Neuronal stem cell (in vitro differentiated cells): ENCODE measurements at regions not wholly inside any gene's neighbourhood (a gene's known extent, or its start where the extent isn't known, plus 50 kb on each side); places are given as distances from the start of the nearest gene placed in this dataset. TPM values are rescaled to one million over a fixed set of nuclear protein-coding genes. Genes with fewer than 3 reads are reported as not detected.
"Not testable (repeated sequence)": the region's sequence is repeated elsewhere in the genome, so short reads cannot be mapped to it uniquely, and the experiment has no call there.

ENCODE experiments used
- DNase-seq: peaks from one replicate; pipeline ENCODE4 v3.0.0-alpha.2; 2013; ENCODE audit warnings: low spot score
- H2AFZ ChIP-seq: one replicate; pipeline ENCODE4 v1.6.1; 2013; ENCODE audit warnings: mild to moderate bottlenecking, low read length, inconsistent platforms
- H2AK5ac ChIP-seq: 2 replicates; pipeline ENCODE4 v1.6.1; 2013; ENCODE audit warnings: low read depth, mild to moderate bottlenecking, inconsistent platforms, low read length, moderate library complexity, mixed read lengths
- H2BK120ac ChIP-seq: 2 replicates; pipeline ENCODE4 v1.6.1; 2013; ENCODE audit warnings: low read depth, mild to moderate bottlenecking, inconsistent platforms, low read length, moderate library complexity, mixed read lengths
- H2BK12ac ChIP-seq: one replicate; pipeline ENCODE4 v1.6.1; 2013; ENCODE audit warnings: low read length, inconsistent platforms
- H2BK15ac ChIP-seq: 2 replicates; pipeline ENCODE4 v1.6.1; 2013; ENCODE audit warnings: mild to moderate bottlenecking, low read length, inconsistent platforms, mixed read lengths
- H2BK5ac ChIP-seq: one replicate; pipeline ENCODE4 v1.6.1; 2013; ENCODE audit warnings: inconsistent platforms, mild to moderate bottlenecking, low read length, moderate library complexity
- H3K14ac ChIP-seq: one replicate; pipeline ENCODE4 v1.6.1; 2013; ENCODE audit warnings: low read length, inconsistent platforms
- H3K18ac ChIP-seq: 2 replicates; pipeline ENCODE4 v1.6.1; 2013; ENCODE audit warnings: low read length, inconsistent platforms
- H3K23ac ChIP-seq: 2 replicates; pipeline ENCODE4 v1.6.1; 2013; ENCODE audit warnings: low read depth, mild to moderate bottlenecking, mixed read lengths, low read length, inconsistent platforms; ENCODE audit not compliant: poor library complexity
- H3K27ac ChIP-seq: replicated peaks from 3 replicates; pipeline ENCODE4 v1.5.1; 2013; ENCODE audit warnings: low read length, inconsistent platforms
- H3K27me3 ChIP-seq, 3 experiments: 2 replicates each; pipeline ENCODE4 v1.6.1; 2013; ENCODE audit warnings: low read length in 3 of 3, mild to moderate bottlenecking in 2 of 3, inconsistent platforms in 1 of 3, low read depth in 1 of 3, mixed read lengths in 1 of 3, moderate library complexity in 1 of 3; ENCODE audit not compliant: control insufficient read depth in 3 of 3, insufficient read depth in 3 of 3
- H3K36me3 ChIP-seq, 2 donors: replicated peaks in 1 of 2; 2 replicates each; pipeline ENCODE4 v1.6.1; 2013; ENCODE audit warnings: low read length in 2 of 2; ENCODE audit not compliant: control insufficient read depth in 2 of 2, insufficient read depth in 2 of 2
- H3K4ac ChIP-seq: 2 replicates; pipeline ENCODE4 v1.6.1; 2013; ENCODE audit warnings: inconsistent platforms, mild to moderate bottlenecking, low read length, moderate library complexity
- H3K4me1 ChIP-seq, 2 donors: 1 replicate in 1 of 2; 2 replicates in 1 of 2; pipeline ENCODE4 v1.6.1; 2013; ENCODE audit warnings: low read length in 2 of 2, low read depth in 1 of 2; ENCODE audit not compliant: control insufficient read depth in 2 of 2, insufficient read depth in 1 of 2
- H3K4me2 ChIP-seq: one replicate; pipeline ENCODE4 v1.6.1; 2013; ENCODE audit warnings: mild to moderate bottlenecking, low read length, inconsistent platforms; ENCODE audit not compliant: insufficient read depth, poor library complexity, severe bottlenecking
- H3K4me3 ChIP-seq, 2 donors: 2 replicates each; pipeline ENCODE4 v1.5.1; 2013; ENCODE audit warnings: low read length in 2 of 2, mild to moderate bottlenecking in 2 of 2, inconsistent platforms in 1 of 2, moderate library complexity in 1 of 2
- H3K79me1 ChIP-seq: one replicate; pipeline ENCODE4 v1.6.1; 2013; ENCODE audit warnings: low read depth, mild to moderate bottlenecking, inconsistent platforms, low read length, moderate library complexity
- H3K9ac ChIP-seq: one replicate; pipeline ENCODE4 v1.6.1; 2013; ENCODE audit warnings: mild to moderate bottlenecking, low read depth, low read length, inconsistent platforms; ENCODE audit not compliant: poor library complexity
- H3K9me3 ChIP-seq, 2 donors: replicated peaks in 1 of 2; 2 replicates each; pipeline versions ENCODE3 to v1.6.1; 2013; ENCODE audit warnings: low read length in 2 of 2, mild to moderate bottlenecking in 2 of 2, inconsistent platforms in 1 of 2, low read depth in 1 of 2, mixed read lengths in 1 of 2, moderate library complexity in 1 of 2; ENCODE audit not compliant: control insufficient read depth in 2 of 2, insufficient read depth in 1 of 2
- H4K8ac ChIP-seq: one replicate; pipeline ENCODE4 v1.6.1; 2013; ENCODE audit warnings: low read depth, mild to moderate bottlenecking, inconsistent platforms, low read length, moderate library complexity
- H4K91ac ChIP-seq: one replicate; pipeline ENCODE4 v1.6.1; 2013; ENCODE audit warnings: low read length, low read depth, mild to moderate bottlenecking, inconsistent platforms; ENCODE audit not compliant: poor library complexity
- WGBS, 2 donors: extraction: QIAGEN DNeasy Blood & Tissue Kit; methylation state at CpG; one replicate each; pipeline ENCODE4 v1.1.7; 2013; ENCODE audit warnings: missing lambda C conversion rate in 2 of 2, mixed read lengths in 1 of 2; ENCODE audit not compliant: insufficient read length in 2 of 2, insufficient replicate concordance in 1 of 2; ENCODE audit errors: extremely low coverage in 2 of 2; 5-methylcytosine and 5-hydroxymethylcytosine counted together
- small RNA-seq: library from polyadenylated mRNA; stranded (forward); fragments of <200 nt; extraction: miRNeasy Mini kit (QIAGEN cat#:217004); gene quantifications from one replicate; pipeline ENCODE3, GENCODE V24; 2013; ENCODE audit not compliant: insufficient read depth

GRCh38 chr17:77089124-77089490 lies 51.7 kb upstream of the SEC14L1 start:
- Histone ChIP-seq H3K4me1 (peaks cover 4 to 8% of the 10 kb centered on the region in 2 donors), H2BK15ac (no peak overlapping the region), H3K27ac (no peak overlapping the region), H3K36me3 (peaks cover 16 to 43% of the 10 kb centered on the region in 2 donors), H3K14ac (no peak overlapping the region), H3K4ac (no peak overlapping the region), H2AK5ac (peak overlapping the region; percentile 24), H2AFZ (peak overlapping the region; percentile 88), H3K27me3 (no peaks in the 10 kb centered on the region), H3K4me3 (peak overlapping the region; percentile 65 to 85), H4K91ac (no peak overlapping the region), H3K18ac (no peak overlapping the region), H4K8ac (no peak overlapping the region), H3K9ac (peak overlapping the region; percentile 88), H3K23ac (no peak overlapping the region), H2BK12ac (no peak overlapping the region), H3K9me3 (no peaks in the 10 kb centered on the region), H3K79me1 (no peaks in the 10 kb centered on the region), H3K4me2 (peak overlapping the region; percentile 64), H2BK5ac (no peak overlapping the region), H2BK120ac (no peak overlapping the region)
- no CpG with 5 or more reads among the region's 6 CpGs for WGBS, 2 donors
- DNase-seq, result no peak

GRCh38 chr17:77089949-77090348 lies 50.8 kb upstream of the SEC14L1 start:
- not testable (repeated sequence) for H3K14ac ChIP-seq, H4K8ac ChIP-seq, H3K4me2 ChIP-seq, H2BK120ac ChIP-seq, H3K79me1 ChIP-seq, H2AFZ ChIP-seq, H3K4me1 ChIP-seq, H2BK12ac ChIP-seq, H2BK5ac ChIP-seq, H2AK5ac ChIP-seq, H2BK15ac ChIP-seq, H3K27ac ChIP-seq, H3K18ac ChIP-seq, H4K91ac ChIP-seq, DNase-seq, H3K23ac ChIP-seq, H3K4ac ChIP-seq, H3K9ac ChIP-seq, H3K27me3 ChIP-seq, H3K9me3 ChIP-seq
- no CpG with 5 or more reads among the region's 10 CpGs for WGBS, 2 donors
- H3K36me3 ChIP-seq, result peaks cover 19 to 52% of the 10 kb centered on the region in 2 donors
- H3K4me3 ChIP-seq, result peak overlapping the region in 1 of 2 donors; percentile 10

- Histone ChIP-seq H3K27me3 (no peaks in the 10 kb centered on the region), H3K9me3 (no peaks in the 10 kb centered on the region), H4K8ac (no peak overlapping the region), H2BK15ac (no peak overlapping the region), H3K4me3 (no peak overlapping the region), H3K14ac (no peak overlapping the region), H3K23ac (no peak overlapping the region), H3K36me3 (peaks cover 23 to 57% of the 10 kb centered on the region in 2 donors), H3K27ac (no peak overlapping the region), H4K91ac (no peak overlapping the region), H3K18ac (no peak overlapping the region), H2AK5ac (no peak overlapping the region), H2BK120ac (no peak overlapping the region), H3K79me1 (peaks cover 1% of the 10 kb centered on the region), H2BK12ac (no peak overlapping the region), H3K4me1 (peaks cover 4 to 8% of the 10 kb centered on the region in 2 donors), H3K4me2 (no peak overlapping the region), H2BK5ac (no peak overlapping the region), H2AFZ (no peak overlapping the region), H3K9ac (no peak overlapping the region), H3K4ac (no peak overlapping the region)
- WGBS, 2 donors, result no CpG with 5 or more reads among the region's 5 CpGs
- DNase-seq, result no peak
Measured at GRCh38 chr17:77090476-77090875, 50.3 kb upstream of the SEC14L1 start.

Small RNA genes lying in the stretch of these regions (small RNA-seq; reads per million reads assigned to genes)
- gene RF00017, result not detected
- gene SCARNA16, result not detected
